NCI-H2107 treated with DMSO at 0.1 percent for 48 hours (cell line): ENCODE measurements at regions not wholly inside any gene's neighbourhood (a gene's known extent, or its start where the extent isn't known, plus 50 kb on each side); places are given as distances from the start of the nearest gene placed in this dataset.
A peak's percentile ranks its signal among the peaks of the same experiment; 100 is the strongest.

ENCODE experiments used
- DNase-seq: peaks from one replicate; lab custom pipeline; 2025; ENCODE audit not compliant: unreplicated experiment; lab: John Stamatoyannopoulos, UW

DNA sequence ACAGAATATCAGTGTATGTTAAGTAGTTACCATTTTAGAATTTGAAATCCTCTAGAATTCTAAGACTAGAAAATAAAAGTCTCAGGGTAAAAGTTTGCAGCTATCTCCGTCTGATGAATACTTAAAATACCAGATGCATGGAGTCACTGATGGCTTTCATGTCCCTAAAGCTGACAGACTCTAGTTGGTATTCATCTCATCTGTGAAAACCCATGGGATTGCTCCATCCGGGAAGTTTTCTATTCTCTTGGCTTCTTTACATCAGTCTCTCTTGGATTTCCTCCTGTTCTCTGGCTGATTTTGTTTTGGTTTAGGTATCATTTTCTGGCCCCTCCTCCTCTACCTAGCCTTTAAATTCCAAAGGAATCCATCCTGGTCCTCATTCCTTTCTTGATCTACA lies 465.6 kb upstream of the POU3F3 start:
- no peak for DNase-seq

DNA sequence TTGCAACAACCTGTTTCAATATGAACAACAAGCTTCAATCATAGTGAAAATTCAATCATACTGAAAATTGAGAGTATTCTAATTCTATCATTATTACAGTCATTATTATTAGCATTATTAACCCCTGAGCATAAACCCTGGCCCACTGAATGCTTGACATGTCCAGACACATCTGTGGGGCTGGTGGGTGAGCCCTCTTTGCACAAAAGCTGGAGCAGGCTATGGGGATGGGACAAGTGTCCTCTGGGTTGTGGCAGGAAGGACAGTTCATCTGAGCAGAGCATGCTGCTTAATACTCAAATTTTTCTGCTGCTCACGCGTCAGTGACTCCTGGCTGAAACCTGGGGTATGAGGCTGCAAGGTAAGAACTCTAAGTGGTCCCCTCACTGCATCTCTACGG lies 451.1 kb upstream of the POU3F3 start:
- DNase-seq, result no peak

DNA sequence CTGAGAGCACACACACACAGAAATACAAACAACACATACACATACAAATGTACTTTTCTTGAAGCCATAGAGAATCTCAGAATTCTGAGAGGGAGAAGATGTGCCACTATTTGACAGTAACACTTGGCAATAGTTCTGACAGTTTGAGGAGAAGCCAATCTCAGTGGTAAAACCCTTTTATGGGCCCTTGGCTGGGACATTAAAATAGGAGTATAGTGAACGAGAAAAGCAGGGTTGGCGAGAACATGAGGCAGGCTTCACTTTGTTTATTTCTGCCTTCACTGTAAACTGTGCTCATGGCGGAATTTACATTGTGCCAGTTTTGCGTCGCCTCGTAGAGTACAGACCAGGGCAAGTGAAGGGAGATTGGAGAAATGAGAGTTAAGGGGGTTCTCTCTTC lies 449.4 kb upstream of the POU3F3 start:
- DNase-seq, result no peak

DNA sequence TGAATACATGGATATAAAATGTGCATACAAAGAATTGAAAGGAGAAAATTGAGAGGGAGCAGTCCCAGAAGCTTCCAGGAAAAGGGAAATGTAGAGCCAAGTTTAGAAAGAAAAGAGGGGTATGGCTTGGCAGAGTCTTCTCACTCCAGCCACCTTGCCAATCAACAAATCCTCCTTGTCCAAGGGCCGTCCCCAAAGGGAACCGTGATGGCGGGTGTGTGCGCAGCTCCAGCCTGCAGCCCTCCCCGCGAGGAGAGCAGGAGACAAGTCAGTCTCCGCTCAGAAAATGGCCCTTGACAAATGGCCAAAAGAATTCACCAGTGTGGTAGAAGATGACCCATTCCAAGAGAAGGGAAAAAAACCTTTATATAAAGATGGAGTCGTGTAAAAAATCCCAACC lies 448.3 kb upstream of the POU3F3 start:
- no peak for DNase-seq

DNA sequence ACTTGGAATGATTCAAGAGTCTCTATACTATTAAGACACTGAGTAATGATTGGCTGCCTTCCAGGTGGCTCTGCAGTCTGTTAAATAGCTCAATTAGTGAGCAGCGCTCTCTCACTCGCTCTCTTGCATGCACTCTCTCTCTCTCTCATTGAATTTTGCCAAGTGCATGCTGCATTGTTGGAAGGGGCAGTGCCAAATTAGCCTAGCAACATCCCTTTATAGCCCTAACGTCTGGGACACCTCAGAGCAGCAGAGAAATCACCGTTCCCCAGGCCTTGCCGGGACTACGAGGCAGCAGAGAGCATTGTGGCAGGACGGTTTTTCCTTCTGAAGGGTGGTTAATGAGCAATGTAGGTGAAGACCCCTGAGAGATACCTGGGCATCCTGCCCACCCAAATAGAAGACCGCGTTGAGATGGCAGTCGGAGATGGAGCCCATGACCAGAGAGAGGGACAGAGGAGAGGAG lies 447.6 kb upstream of the POU3F3 start:
- DNase-seq, result peak; percentile 59

DNA sequence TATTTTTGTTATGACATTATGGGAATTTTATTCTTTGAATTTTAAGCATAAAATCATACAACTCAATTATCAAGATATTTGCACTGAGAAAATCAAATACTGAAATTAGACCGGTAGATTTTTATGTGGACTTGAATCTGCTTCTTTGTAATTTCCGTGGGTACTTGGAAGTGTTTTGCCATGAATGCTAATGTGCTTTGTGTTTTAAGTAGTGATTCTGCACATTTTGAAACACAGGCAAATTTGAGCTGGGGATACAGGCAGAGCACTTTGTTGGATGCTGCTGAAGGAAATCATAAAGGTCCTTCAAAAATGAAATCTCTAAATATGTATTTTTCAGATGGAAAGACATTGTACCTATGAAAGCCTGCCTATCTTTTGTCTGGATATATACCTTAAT lies 446.3 kb upstream of the POU3F3 start:
- DNase-seq, result no peak

DNA sequence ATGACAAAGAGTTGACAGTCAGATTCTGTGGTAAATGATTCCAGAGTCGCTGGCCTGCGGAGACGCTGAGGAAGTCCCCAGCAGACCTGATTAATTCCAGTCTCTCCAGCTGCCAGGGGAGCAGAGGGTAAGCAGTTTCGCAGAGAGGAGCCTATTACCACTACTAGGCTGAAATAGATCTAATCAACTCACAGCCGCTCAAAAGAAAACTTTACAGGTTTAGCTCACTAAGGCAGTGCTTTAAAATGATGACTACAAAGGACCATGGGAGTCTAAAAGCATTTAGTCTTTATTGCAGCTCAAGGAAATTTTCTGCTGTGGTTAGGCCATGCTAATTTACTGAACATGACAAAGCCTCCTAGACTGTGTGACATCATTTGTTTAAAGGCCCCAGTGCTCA lies 445.6 kb upstream of the POU3F3 start:
- no peak for DNase-seq

DNA sequence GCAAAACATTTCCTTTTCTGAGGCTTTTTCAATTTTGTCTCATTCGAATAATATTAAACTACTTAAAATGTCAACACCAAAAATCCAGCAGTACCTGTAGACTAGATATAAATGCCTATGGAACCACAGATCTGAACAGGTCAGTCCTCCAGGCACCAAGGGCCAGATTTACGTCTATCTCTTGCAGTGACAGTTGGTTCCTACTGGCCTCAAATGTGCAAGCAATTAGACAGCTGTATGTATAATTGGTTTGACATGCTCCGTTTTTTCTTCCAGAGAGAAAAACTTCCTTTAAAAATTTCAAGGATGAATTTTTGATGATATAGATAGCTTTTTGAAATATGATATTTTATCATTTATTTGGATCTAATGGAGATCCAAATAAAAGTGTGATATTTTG lies 443.8 kb upstream of the POU3F3 start:
- no peak for DNase-seq

DNA sequence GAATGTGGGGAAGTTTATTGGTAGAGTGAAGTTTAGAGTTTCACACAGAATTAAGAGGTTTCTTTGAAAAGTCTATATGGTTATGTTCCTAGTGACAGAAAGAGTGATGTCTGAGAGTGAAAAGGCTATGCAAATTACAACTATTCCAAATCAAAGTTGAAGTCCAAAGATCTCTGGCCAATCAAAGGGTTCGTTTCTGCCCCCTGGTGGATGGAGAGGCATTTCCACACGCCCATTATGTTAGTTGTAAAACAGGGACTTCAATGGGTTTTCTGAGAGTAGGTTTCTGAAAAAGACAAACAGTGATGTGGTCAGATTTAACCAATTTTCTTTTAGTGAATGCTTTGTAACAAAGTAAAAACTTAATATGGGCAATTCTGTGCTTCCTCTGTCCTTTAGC lies 441.5 kb upstream of the POU3F3 start:
- DNase-seq, result no peak

DNA sequence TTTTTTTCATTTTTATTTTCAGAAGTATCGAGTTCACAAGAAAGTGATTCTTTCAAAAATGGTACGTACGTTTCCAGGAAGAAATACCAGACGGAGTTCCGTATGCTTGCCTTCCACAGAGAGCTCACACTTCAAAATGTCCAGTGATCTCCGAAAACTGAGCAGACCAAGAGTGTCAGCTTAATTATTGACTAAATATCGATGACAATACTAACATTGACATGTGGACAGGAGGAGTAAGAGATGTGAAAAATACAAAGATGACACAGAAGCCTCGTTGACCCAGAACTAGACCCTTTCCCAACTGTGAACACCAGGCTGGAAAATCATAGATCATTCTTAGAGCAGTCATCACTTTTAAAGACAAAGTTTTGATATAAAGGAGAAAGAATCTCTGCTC lies 440.0 kb upstream of the POU3F3 start:
- no peak for DNase-seq

DNA sequence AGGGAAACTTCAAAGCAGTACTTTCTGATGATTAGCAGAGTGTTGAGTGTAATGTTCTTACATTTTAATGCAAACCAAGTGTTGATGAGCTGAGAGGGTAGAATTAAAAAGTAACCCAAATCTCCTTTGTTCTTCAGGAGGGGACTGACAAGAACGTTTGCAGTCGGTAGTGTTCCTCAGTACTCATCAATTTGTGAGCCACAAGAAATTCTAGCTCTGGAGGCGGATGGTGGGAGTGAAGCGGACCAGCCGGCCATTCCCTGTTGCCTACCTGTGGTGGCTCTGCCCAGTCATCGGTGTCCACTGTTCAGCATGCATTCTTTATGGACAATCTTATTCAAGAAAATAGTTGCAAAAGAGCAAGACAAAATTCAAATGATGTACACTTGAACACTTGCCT lies 438.6 kb upstream of the POU3F3 start:
- no peak for DNase-seq

DNA sequence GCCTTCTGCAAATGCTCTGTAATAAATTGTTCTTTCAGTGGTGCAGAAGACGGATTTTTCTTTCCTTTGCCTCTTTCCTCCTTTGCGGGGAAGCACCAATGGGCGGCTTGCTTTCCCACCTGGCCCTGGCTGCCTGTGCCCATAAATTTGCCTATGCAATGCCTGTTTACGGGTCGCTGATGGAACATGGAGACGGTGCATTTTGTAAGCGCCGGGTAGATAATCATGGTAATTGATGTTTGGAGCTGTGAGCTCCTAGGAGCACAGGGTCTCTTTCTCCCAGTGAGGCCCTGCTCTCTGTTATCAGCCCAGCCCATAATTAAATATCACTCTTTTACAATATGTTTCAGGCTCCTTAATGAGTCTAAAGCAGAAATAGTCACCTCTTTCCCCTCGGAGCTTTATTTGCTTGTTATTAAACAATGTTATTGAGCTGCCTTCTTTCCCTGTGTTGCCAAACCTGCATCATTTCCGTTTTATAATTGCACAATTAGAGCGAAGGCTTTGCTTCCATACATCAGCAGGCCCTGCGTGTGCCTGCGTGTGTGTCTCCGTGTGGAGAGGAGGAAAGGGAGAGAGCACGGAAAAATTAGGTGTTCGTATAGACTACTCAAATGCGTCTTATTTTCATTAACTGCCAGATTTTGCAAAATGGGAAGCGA lies 437.4 kb upstream of the POU3F3 start:
- no peak for DNase-seq

DNA sequence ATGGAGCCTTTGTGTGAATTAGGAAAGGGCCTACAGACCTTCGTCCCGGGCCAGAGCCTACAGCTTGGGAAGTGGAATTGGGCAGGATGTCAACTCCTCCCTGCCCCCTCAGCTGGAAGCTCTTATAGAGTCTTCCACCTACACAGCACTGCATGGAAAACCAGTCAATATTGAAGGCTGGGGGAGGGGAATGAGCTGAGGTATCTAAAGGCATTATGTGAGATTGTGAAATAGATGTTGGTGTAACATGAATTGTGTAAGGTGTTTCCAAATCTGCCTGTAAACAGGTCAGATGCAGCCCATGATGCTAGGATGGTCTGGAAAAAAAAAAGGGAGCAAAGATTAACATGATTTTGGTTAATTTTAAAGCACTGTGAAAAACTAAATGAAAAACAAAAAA lies 433.5 kb upstream of the POU3F3 start:
- DNase-seq, result no peak

DNA sequence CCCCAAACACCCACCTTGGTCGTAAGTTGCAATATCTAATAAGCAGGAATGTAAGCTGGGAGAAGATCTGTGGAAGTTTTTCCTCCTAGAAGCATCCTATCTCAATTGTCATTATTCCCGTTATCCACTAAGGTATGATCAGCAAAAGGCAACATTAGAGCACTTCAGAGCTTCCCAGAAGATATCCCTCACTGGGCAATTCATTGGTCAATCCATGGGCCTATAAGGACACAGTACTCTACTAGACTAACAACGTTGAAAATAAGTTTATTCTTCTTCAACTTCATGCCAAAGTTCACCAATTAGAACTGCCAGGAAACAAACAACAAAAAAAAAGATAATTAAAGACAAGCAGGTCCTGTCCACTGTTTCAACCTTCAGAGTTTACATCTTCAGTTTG lies 433.0 kb upstream of the POU3F3 start:
- no peak for DNase-seq

DNA sequence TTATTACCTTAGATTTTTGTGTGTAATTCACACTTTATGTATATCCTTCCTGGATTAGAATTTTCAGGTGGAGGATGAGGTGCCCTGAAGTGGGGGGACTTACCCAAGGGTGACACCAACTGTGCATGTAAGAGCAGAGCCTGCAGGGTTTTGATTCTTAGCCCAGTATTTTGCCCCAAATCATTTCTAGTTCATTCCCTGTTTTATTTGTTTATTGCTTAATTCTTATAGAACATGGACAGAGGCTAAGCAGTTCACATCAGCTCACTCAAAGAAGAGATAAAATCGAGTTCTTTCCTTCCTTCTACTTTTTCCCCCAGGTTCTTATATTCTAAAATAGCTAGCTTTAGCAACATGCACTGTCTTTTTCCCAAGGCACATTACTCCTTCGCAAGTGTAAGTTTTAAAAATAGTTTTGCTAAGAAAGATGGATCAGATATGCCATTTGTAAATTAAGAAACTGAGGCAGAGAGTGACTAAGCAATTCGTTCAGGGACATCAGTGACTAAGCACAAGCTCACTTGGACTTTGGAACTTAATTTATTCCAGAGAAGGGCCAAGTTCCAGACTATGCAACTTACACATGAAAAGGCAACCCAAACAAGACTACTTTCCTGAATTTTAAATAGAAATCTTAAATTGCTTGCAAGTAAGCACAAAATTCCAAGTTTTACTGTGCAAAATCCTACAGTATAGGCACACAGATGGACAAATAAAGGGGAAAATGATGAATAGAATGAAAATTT lies 427.9 kb upstream of the POU3F3 start:
- no peak for DNase-seq

DNA sequence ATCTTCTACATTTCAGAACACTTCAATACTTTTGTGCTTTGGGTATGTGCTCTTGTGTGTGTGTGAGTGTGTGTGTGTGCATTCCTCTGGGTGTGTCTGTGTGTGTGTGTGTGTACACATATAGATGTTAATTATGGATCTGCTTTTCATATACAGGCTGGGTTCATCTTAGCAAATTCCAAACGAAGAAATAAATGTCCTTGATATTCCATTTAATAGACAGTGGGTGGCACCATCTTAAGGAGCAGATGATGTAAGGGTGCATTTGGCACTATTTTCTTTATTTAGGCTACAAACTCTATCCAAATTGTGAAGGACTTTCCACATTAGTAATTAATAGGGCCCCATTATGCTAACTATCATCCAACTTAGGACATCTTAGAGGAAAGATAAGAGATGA lies 425.8 kb upstream of the POU3F3 start:
- no peak for DNase-seq

DNA sequence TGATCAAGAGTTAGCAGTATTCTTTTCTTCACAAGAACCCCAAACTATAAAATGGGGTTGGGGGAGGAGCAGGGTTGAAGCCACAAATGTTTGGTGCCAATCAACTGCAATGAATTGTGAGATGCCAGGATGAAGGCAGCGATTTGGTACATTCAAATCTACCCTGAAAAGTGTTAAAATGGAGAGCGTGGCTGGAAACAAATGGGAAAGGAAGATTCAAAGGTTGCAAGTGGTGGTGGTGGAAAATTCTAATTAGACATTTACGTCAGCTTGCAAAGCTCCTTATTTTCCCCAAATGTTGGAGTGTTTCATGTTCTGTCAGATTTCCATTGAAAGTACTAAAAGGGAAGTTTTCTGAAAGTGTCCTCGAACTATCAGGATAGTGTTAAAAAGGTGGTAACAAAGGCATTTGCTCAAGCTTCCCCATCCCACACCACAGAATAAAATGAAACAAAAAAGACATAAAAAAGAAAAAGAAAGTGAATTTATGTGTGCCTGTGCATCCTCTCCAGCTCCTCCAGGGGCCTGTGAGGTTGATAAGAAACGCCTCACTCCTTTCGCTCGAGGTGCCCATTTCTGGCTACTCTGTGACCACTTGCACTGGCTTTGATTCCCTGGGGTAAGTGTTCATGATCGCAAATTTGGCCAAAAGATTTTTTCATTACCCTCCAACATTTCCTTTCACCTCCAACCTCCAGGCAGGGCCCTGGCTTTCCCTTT lies 424.1 kb upstream of the POU3F3 start:
- DNase-seq, result no peak

DNA sequence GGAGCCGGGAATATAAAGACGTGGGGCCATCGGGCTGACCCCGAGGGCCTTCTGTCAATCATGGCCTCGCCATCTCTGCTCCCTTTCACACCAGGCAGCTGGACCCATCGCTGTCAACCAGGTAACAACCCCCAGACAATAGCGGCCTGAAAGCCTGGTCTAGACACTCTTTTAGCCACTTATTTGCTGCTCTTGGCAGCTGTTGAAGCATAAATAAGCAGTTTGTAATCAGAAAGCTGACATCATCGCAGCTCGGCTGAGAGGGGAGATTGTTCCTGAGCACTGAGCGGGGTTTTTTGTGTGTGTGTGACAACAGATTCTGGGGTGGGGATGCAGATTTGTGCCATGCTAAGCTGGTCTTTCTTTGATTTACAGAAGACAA lies 423.6 kb upstream of the POU3F3 start:
- peak; percentile 56 for DNase-seq

DNA sequence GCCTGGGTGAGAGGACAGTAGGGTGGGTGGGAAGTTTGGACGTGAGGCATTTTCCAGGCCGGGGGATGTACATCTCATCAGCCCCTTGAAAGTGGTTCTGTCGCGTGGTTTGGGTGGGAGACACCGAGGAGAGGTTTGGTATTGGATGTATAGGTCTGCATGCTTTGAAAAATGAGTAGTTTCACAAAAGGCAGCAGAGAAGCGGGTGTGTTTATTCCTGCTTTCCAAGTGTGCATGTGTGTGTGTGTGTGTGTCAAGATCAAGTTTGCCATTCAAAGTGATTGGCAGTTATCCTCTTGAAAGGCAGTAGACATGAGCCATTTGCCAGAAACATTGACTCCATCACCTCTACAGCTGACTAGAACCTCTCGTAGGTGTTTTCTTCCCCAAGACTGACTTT lies 423.1 kb upstream of the POU3F3 start:
- no peak for DNase-seq

DNA sequence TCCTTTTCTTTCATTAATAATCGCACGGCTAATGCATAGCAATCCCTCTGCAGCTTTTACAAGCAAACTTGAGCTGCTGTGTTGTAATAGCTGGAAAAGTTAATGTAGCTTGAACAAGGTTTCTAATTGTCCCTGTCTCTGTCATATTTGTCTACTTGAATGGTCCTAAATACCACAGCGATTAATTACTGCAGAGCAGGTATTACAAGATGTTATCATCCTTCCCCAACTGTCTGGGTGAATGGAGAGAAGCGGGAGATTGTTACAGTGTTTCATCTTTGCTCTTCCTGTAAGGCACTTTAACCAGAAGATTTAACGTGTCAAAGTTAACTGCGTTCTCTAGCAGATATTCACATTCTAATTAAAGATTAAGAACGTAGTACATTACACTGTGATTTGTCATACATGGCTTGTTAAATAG lies 422.2 kb upstream of the POU3F3 start:
- DNase-seq, result no peak

DNA sequence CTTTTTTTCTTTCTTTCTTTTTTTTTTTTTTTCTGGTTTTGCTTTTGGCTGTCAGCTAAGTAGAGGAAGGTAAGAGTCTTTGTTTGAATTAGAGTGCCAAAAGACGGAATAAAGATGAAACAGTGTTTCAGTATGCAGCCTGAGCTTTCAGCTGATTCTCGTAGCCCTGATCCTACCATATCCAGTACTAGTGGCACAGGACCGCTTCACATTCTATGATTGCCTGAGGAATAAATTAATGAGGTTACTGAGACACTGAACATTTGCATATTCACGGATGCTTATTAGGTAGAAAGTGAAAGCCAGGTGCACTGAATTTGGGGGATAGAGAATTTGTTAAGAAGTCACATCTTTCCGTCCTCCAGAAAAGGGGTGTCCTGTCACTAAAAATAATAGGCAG lies 421.5 kb upstream of the POU3F3 start:
- DNase-seq, result no peak

DNA sequence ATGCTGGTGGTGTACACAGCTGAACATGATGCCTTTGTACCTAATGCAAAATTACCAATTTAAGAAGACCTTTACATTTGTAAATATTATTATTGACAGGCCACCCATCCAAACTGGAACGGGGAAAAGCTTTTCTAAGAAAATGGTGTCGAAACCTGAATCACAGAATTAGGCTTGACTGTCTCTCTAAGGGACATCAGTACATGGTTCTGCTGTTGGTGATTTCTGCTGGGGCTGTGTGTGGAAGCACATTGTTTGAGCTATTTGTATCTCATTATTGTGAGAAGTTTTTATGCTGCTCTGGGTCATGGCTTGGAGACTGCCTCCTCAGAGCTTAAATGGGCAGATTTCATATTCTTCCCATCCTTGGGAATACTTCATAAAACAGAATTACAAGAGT lies 420.9 kb upstream of the POU3F3 start:
- no peak for DNase-seq
